H1 (cell line): ENCODE measurements at regions not wholly inside any gene's neighbourhood (a gene's known extent, or its start where the extent isn't known, plus 50 kb on each side); places are given as distances from the start of the nearest gene placed in this dataset.

ENCODE experiments used
- TF ChIP-seq, protein P1 (sequence below): fragments of 300-600 bp; sonication (generic); IDR thresholded peaks from 2 replicates; pipeline ENCODE4 v1.7.1; 2012; ENCODE audit warnings: low read length, moderate library complexity, mild to moderate bottlenecking, inconsistent platforms; ENCODE audit not compliant: insufficient replicate concordance

DNA sequence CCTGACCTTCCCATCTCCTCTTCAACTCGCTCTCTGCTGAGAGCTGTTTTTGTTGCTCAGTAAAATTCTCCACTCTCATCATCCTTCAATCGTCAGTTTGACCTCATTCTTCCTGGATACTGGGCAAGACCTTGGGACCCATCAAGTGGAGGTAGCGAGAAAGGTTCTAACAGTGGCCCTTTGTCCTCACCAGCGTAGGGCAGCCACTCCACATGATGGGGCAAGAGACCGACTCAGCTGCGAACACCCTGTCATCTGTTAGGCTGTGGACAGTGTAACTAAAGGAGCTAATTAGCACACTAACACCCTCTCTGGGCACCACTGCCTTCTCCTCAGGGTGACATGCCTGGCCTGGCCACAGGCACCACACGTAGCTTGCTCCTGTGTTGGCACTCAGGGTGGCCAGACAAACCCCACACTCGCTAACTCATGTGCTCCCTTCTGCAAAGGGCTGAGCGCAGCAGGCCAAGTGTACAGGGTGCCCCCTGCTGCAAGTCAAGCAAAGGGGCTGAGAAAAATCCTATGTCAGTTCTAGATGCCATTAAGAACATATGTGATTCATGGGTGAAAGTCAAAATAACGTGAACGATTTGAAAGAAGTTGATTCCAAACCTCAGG lies 1216.0 kb downstream of the SLITRK5 start (continued):
- TF ChIP-seq, protein P1, sequence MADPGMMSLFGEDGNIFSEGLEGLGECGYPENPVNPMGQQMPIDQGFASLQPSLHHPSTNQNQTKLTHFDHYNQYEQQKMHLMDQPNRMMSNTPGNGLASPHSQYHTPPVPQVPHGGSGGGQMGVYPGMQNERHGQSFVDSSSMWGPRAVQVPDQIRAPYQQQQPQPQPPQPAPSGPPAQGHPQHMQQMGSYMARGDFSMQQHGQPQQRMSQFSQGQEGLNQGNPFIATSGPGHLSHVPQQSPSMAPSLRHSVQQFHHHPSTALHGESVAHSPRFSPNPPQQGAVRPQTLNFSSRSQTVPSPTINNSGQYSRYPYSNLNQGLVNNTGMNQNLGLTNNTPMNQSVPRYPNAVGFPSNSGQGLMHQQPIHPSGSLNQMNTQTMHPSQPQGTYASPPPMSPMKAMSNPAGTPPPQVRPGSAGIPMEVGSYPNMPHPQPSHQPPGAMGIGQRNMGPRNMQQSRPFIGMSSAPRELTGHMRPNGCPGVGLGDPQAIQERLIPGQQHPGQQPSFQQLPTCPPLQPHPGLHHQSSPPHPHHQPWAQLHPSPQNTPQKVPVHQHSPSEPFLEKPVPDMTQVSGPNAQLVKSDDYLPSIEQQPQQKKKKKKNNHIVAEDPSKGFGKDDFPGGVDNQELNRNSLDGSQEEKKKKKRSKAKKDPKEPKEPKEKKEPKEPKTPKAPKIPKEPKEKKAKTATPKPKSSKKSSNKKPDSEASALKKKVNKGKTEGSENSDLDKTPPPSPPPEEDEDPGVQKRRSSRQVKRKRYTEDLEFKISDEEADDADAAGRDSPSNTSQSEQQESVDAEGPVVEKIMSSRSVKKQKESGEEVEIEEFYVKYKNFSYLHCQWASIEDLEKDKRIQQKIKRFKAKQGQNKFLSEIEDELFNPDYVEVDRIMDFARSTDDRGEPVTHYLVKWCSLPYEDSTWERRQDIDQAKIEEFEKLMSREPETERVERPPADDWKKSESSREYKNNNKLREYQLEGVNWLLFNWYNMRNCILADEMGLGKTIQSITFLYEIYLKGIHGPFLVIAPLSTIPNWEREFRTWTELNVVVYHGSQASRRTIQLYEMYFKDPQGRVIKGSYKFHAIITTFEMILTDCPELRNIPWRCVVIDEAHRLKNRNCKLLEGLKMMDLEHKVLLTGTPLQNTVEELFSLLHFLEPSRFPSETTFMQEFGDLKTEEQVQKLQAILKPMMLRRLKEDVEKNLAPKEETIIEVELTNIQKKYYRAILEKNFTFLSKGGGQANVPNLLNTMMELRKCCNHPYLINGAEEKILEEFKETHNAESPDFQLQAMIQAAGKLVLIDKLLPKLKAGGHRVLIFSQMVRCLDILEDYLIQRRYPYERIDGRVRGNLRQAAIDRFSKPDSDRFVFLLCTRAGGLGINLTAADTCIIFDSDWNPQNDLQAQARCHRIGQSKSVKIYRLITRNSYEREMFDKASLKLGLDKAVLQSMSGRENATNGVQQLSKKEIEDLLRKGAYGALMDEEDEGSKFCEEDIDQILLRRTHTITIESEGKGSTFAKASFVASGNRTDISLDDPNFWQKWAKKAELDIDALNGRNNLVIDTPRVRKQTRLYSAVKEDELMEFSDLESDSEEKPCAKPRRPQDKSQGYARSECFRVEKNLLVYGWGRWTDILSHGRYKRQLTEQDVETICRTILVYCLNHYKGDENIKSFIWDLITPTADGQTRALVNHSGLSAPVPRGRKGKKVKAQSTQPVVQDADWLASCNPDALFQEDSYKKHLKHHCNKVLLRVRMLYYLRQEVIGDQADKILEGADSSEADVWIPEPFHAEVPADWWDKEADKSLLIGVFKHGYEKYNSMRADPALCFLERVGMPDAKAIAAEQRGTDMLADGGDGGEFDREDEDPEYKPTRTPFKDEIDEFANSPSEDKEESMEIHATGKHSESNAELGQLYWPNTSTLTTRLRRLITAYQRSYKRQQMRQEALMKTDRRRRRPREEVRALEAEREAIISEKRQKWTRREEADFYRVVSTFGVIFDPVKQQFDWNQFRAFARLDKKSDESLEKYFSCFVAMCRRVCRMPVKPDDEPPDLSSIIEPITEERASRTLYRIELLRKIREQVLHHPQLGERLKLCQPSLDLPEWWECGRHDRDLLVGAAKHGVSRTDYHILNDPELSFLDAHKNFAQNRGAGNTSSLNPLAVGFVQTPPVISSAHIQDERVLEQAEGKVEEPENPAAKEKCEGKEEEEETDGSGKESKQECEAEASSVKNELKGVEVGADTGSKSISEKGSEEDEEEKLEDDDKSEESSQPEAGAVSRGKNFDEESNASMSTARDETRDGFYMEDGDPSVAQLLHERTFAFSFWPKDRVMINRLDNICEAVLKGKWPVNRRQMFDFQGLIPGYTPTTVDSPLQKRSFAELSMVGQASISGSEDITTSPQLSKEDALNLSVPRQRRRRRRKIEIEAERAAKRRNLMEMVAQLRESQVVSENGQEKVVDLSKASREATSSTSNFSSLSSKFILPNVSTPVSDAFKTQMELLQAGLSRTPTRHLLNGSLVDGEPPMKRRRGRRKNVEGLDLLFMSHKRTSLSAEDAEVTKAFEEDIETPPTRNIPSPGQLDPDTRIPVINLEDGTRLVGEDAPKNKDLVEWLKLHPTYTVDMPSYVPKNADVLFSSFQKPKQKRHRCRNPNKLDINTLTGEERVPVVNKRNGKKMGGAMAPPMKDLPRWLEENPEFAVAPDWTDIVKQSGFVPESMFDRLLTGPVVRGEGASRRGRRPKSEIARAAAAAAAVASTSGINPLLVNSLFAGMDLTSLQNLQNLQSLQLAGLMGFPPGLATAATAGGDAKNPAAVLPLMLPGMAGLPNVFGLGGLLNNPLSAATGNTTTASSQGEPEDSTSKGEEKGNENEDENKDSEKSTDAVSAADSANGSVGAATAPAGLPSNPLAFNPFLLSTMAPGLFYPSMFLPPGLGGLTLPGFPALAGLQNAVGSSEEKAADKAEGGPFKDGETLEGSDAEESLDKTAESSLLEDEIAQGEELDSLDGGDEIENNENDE: no peak
